ENCODE measurements at regions not wholly inside any gene's neighbourhood (a gene's known extent, or its start where the extent isn't known, plus 50 kb on each side); places are given as distances from the start of the nearest gene placed in this dataset.

DNA sequence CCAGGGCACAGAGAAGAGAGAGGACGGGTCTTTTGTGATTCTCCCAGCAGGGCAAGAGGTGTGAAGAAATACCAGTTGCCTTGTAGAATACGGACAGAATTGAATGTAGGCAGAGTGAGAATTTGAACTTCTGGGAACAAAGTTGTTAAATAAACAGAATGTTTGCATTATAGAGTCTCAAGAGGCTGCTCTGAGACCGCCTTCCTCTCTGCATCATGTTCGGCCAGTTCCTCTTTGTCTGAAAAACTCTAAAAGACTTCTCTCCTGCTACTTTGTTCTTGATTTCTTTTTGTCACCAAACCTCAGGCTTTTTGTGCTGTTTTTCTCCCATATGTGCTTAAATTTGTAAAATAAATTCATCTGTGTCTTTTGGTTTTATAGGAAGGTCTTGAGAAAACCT is 256.4 kb downstream of the DLEU7 start:
- H3K27ac ChIP-seq (ENCODE audit: low read length), result no peak overlapping the region
- H3K4me1 ChIP-seq (ENCODE audit: control insufficient read depth, insufficient read depth, low read length), result no peaks in the 10 kb centered on the region
- no peaks in the 10 kb centered on the region for H3K36me3 ChIP-seq (ENCODE audit: control insufficient read depth, insufficient read depth, low read length)
- no CpG with 5 or more reads among the region's 4 CpGs for WGBS (ENCODE audit: insufficient coverage, low lambda C conversion rate)
- DNase-seq, result no peak
- H3K27me3 ChIP-seq (ENCODE audit: control insufficient read depth, insufficient read depth, low read length), result no peaks in the 10 kb centered on the region
- H3K4me3 ChIP-seq (ENCODE audit: low read length), result no peak overlapping the region
- H3K9me3 ChIP-seq (ENCODE audit: control insufficient read depth, low read depth, low read length), result no peaks in the 10 kb centered on the region

GRCh38 chr13:50587645-50588373 is 255.7 kb downstream of the DLEU7 start:
- WGBS (ENCODE audit: insufficient coverage, low lambda C conversion rate), result no CpG with 5 or more reads among the region's 11 CpGs
- no peaks in the 10 kb centered on the region for H3K9me3 ChIP-seq (ENCODE audit: control insufficient read depth, low read depth, low read length)
- no peak overlapping the region for H3K4me3 ChIP-seq (ENCODE audit: low read length)
- H3K4me1 ChIP-seq (ENCODE audit: control insufficient read depth, insufficient read depth, low read length), result no peaks in the 10 kb centered on the region
- H3K27me3 ChIP-seq (ENCODE audit: control insufficient read depth, insufficient read depth, low read length), result no peaks in the 10 kb centered on the region
- DNase-seq, result no peak
- H3K36me3 ChIP-seq (ENCODE audit: control insufficient read depth, insufficient read depth, low read length), result no peaks in the 10 kb centered on the region
- no peak overlapping the region for H3K27ac ChIP-seq (ENCODE audit: low read length)

DNA sequence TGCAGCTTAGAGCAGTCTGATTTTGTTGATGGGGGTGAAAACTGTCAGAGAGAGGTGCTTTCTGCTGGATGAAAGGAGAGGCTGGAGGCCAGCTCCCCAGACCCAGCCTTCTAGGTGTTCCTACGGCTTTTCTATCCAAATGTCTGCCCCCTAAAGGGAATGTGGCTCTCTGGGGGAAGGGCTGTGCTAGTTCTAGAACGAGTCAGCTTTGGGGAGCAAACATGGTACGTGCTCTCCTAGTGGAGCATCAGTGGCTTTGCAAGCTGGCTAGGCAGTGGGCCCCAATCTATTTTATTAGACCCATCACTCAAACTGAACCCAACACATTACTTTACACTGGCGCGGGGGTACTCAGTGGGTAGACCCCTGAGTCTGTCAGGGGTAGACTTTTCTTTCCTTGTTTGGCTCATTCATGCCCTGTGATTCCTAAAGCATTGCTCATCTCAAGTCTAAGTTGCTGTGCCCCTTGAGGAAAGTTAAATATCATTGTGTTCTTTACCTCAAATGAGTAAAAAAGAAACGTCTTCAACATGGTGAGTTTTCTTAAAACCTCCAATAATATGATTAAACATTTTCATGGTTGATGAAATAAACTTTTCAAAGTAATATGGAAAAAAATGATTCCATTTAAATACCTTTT is 254.9 kb downstream of the DLEU7 start:
- H3K4me1 ChIP-seq (ENCODE audit: control insufficient read depth, insufficient read depth, low read length), result no peaks in the 10 kb centered on the region
- H3K36me3 ChIP-seq (ENCODE audit: control insufficient read depth, insufficient read depth, low read length), result no peaks in the 10 kb centered on the region
- H3K27ac ChIP-seq (ENCODE audit: low read length), result no peak overlapping the region
- H3K4me3 ChIP-seq (ENCODE audit: low read length), result no peak overlapping the region
- no CpG with 5 or more reads among the region's 6 CpGs for WGBS (ENCODE audit: insufficient coverage, low lambda C conversion rate)
- no peak for DNase-seq
- no peaks in the 10 kb centered on the region for H3K9me3 ChIP-seq (ENCODE audit: control insufficient read depth, low read depth, low read length)
- H3K27me3 ChIP-seq (ENCODE audit: control insufficient read depth, insufficient read depth, low read length), result no peaks in the 10 kb centered on the region

GRCh38 chr13:50589139-50589538 is 254.4 kb downstream of the DLEU7 start:
- no peak overlapping the region for H3K4me3 ChIP-seq (ENCODE audit: low read length)
- H3K27me3 ChIP-seq (ENCODE audit: control insufficient read depth, insufficient read depth, low read length), result no peaks in the 10 kb centered on the region
- peak in 1 of 2 donors; percentile 17 for DNase-seq
- no peak overlapping the region for H3K27ac ChIP-seq (ENCODE audit: low read length)
- H3K9me3 ChIP-seq (ENCODE audit: control insufficient read depth, low read depth, low read length), result no peaks in the 10 kb centered on the region
- no peaks in the 10 kb centered on the region for H3K36me3 ChIP-seq (ENCODE audit: control insufficient read depth, insufficient read depth, low read length)
- no peaks in the 10 kb centered on the region for H3K4me1 ChIP-seq (ENCODE audit: control insufficient read depth, insufficient read depth, low read length)

DNA sequence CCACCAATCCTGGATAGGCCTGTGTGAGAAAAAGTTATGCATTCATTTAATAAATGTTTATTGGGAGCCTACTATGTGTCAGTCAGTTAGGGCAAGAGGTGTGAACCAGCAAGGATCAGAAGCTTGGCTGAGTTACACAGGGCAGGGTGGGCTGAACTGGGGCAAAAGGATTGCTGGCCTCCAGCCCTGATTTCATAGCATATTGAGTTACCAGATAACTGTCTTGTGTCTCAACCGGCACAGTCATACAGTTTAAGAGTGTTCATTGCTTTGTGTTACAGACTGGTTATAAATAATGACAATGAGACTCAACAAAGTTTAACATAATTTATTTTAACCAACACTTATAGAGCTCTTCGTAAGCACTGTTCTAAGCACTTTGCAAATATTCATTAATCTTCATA is 253.8 kb downstream of the DLEU7 start:
- no peaks in the 10 kb centered on the region for H3K27me3 ChIP-seq (ENCODE audit: control insufficient read depth, insufficient read depth, low read length)
- H3K27ac ChIP-seq (ENCODE audit: low read length), result no peak overlapping the region
- H3K36me3 ChIP-seq (ENCODE audit: control insufficient read depth, insufficient read depth, low read length), result no peaks in the 10 kb centered on the region
- no peak overlapping the region for H3K4me3 ChIP-seq (ENCODE audit: low read length)
- peaks cover 3% of the 10 kb centered on the region for H3K4me1 ChIP-seq (ENCODE audit: control insufficient read depth, insufficient read depth, low read length)
- no peaks in the 10 kb centered on the region for H3K9me3 ChIP-seq (ENCODE audit: control insufficient read depth, low read depth, low read length)
- WGBS (ENCODE audit: insufficient coverage, low lambda C conversion rate), result no CpG with 5 or more reads among the region's 2 CpGs
- DNase-seq, result peak in 1 of 2 donors; percentile 48

DNA sequence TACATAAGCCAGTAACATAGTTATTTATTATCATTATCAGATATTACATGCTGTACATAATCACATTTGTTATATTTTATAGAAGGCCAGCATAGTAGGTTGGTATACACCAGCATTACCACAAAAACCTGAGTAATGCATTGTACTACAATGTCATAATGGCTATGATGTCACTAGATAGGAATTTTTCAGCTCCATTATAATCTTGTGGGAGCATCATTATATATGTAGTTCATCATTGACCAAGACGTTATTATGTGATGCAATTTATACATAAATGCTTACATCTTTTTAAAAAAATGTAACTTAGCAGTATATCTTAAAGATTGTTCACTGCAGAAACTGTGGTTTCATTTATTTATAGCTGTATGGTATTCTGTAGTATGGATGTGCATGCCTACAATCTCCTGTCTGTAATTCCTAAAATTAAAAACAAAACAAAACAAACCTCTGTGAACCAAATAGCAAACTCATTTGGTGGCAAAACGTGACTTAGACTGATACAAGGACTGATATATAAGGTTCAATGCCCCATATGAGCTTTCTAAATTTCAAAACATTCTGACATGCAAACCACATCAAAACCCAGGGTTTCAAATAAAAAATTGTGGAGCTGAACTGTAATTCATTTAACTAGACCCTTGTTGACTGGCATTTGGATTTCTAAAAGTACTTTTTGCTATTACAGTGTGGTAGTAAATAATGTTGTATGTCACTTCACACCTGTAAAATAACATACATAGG is 250.9 kb downstream of the DLEU7 start:
- no peaks in the 10 kb centered on the region for H3K36me3 ChIP-seq (ENCODE audit: control insufficient read depth, insufficient read depth, low read length)
- no peak for DNase-seq
- H3K4me1 ChIP-seq (ENCODE audit: control insufficient read depth, insufficient read depth, low read length), result peaks cover 5% of the 10 kb centered on the region
- H3K9me3 ChIP-seq (ENCODE audit: control insufficient read depth, low read depth, low read length), result no peaks in the 10 kb centered on the region
- no peaks in the 10 kb centered on the region for H3K27me3 ChIP-seq (ENCODE audit: control insufficient read depth, insufficient read depth, low read length)
- no peak overlapping the region for H3K4me3 ChIP-seq (ENCODE audit: low read length)
- no peak overlapping the region for H3K27ac ChIP-seq (ENCODE audit: low read length)
- 71% methylated on average over 1 of the region's 2 CpGs for WGBS (ENCODE audit: insufficient coverage, low lambda C conversion rate)

GRCh38 chr13:50593207-50593606 is 250.3 kb downstream of the DLEU7 start:
- H3K4me3 ChIP-seq (ENCODE audit: low read length), result no peak overlapping the region
- peaks cover 9% of the 10 kb centered on the region for H3K4me1 ChIP-seq (ENCODE audit: control insufficient read depth, insufficient read depth, low read length)
- no peaks in the 10 kb centered on the region for H3K27me3 ChIP-seq (ENCODE audit: control insufficient read depth, insufficient read depth, low read length)
- no peaks in the 10 kb centered on the region for H3K36me3 ChIP-seq (ENCODE audit: control insufficient read depth, insufficient read depth, low read length)
- no peak overlapping the region for H3K27ac ChIP-seq (ENCODE audit: low read length)
- 100% methylated on average over 1 of the region's 1 CpG for WGBS (ENCODE audit: insufficient coverage, low lambda C conversion rate)
- no peak for DNase-seq
- H3K9me3 ChIP-seq (ENCODE audit: control insufficient read depth, low read depth, low read length), result no peaks in the 10 kb centered on the region

GRCh38 chr13:50594276-50595051 is 249.0 kb downstream of the DLEU7 start:
- WGBS (ENCODE audit: insufficient coverage, low lambda C conversion rate), result no CpG with 5 or more reads among the region's 11 CpGs
- Histone ChIP-seq H3K27me3 (ENCODE audit: control insufficient read depth, insufficient read depth, low read length) (no peaks in the 10 kb centered on the region), H3K9me3 (ENCODE audit: control insufficient read depth, low read depth, low read length) (no peaks in the 10 kb centered on the region), H3K27ac (ENCODE audit: low read length) (no peak overlapping the region), H3K36me3 (ENCODE audit: control insufficient read depth, insufficient read depth, low read length) (no peaks in the 10 kb centered on the region), H3K4me3 (ENCODE audit: low read length) (no peak overlapping the region), H3K4me1 (ENCODE audit: control insufficient read depth, insufficient read depth, low read length) (peaks cover 11% of the 10 kb centered on the region)
- peak in 1 of 2 donors; percentile 41 for DNase-seq

DNA sequence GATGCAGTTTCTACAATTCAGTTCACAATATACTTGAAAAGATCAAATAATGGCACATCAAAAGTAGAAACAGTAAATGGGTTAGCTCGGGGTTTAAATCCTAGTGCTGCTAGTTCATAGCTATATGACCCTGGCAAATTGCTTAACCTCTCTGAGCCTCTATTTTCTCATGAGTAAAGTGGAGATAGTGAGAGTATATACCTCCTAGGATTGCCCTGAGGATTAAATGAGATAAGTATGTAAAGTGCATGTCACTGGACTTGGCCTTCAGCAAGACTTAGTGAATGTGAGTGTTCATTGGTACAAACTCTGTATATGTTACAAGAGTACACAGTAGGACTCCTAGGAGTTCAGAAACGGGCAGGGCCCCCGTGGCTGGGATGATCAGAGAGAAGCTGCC is 248.3 kb downstream of the DLEU7 start:
- Histone ChIP-seq H3K27ac (ENCODE audit: low read length) (no peak overlapping the region), H3K36me3 (ENCODE audit: control insufficient read depth, insufficient read depth, low read length) (no peaks in the 10 kb centered on the region), H3K4me1 (ENCODE audit: control insufficient read depth, insufficient read depth, low read length) (peaks cover 11% of the 10 kb centered on the region), H3K27me3 (ENCODE audit: control insufficient read depth, insufficient read depth, low read length) (no peaks in the 10 kb centered on the region), H3K9me3 (ENCODE audit: control insufficient read depth, low read depth, low read length) (no peaks in the 10 kb centered on the region), H3K4me3 (ENCODE audit: low read length) (no peak overlapping the region)
- no peak for DNase-seq
- 82% methylated on average over 2 of the region's 3 CpGs for WGBS (ENCODE audit: insufficient coverage, low lambda C conversion rate)

GRCh38 chr13:50596156-50596555 is 247.3 kb downstream of the DLEU7 start:
- Histone ChIP-seq H3K4me3 (ENCODE audit: low read length) (no peak overlapping the region), H3K4me1 (ENCODE audit: control insufficient read depth, insufficient read depth, low read length) (peaks cover 11% of the 10 kb centered on the region), H3K36me3 (ENCODE audit: control insufficient read depth, insufficient read depth, low read length) (no peaks in the 10 kb centered on the region), H3K27ac (ENCODE audit: low read length) (no peak overlapping the region), H3K9me3 (ENCODE audit: control insufficient read depth, low read depth, low read length) (no peaks in the 10 kb centered on the region), H3K27me3 (ENCODE audit: control insufficient read depth, insufficient read depth, low read length) (no peaks in the 10 kb centered on the region)
- WGBS (ENCODE audit: insufficient coverage, low lambda C conversion rate), result no CpG with 5 or more reads among the region's 1 CpG
- no peak for DNase-seq
